ENCODE measurements at regions not wholly inside any gene's neighbourhood (a gene's known extent, or its start where the extent isn't known, plus 50 kb on each side); places are given as distances from the start of the nearest gene placed in this dataset.

- DNase-seq, result no peak
These were observed 500.9 kb upstream of the ARRDC3 start for GRCh38 chr5:91884036-91884435.

GRCh38 chr5:91875196-91875779 is 492.2 kb upstream of the ARRDC3 start:
- DNase-seq, result no peak

- DNase-seq, result no peak
These were observed 484.7 kb upstream of the ARRDC3 start for GRCh38 chr5:91867799-91868198.

- DNase-seq, result no peak
These were observed 482.8 kb upstream of the ARRDC3 start for GRCh38 chr5:91865915-91866314.

- DNase-seq, result no peak
These were observed 481.8 kb upstream of the ARRDC3 start for GRCh38 chr5:91864962-91865361.

DNA sequence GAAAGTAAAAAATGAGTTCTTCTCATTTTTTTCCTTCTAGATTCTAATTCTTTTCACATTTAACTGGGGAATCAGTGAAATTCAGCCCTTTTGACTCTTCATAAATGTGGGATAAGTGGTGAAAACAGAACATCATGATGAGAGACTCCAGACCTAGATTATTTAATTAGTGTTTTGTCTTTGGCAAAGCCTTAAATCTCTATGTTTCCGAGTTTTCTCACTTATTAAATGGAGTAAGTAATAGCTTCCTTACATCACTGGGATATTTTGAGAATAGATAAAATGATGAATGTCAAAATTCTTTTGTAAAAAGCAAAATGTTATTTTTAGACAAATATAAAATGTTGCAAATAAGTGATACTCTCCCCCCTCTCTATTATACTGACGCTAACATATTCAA is 468.6 kb upstream of the ARRDC3 start:
- no peak for DNase-seq

GRCh38 chr5:91850031-91850430 is 466.9 kb upstream of the ARRDC3 start:
- DNase-seq, result no peak

DNA sequence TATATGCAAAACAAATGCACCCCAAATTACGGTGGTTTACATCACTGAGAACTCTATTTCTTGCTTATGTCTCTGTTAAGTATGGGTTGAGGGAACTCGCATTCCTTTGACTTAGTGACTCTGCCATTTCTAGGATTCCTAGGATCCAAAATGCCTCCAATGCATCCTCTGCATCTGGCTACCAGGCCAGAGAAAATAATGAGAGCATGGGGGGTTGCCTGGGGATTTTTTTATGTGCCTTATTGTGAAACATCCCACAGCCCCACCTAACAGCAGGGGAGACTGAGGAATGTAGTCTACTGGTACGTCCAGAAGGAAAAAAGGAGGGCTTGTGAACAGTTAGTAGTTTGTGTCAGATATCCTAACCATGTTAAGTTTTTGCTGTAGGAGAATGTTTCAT is 466.0 kb upstream of the ARRDC3 start:
- DNase-seq, result no peak

GRCh38 chr5:91848453-91848852 is 465.3 kb upstream of the ARRDC3 start:
- no peak for DNase-seq

DNA sequence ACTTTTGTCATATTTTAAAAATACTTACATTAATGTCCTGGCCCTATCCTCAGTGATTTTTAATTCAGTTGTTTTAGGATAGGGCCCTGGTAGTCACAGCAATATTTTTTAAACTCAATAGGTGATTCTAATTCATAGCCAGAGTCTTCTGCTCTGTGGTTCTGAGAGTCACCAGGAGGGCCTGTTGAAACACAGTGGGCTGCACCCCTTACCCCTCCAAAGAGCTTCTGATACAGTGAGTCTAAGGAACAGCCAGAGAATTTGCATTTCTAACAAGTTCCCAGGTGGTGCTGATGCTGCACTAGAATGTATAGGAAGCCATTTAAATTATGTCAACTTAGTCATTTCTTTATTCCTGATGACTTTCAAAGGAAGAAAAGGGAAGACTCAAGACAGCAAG is 458.3 kb upstream of the ARRDC3 start:
- no peak for DNase-seq

DNA sequence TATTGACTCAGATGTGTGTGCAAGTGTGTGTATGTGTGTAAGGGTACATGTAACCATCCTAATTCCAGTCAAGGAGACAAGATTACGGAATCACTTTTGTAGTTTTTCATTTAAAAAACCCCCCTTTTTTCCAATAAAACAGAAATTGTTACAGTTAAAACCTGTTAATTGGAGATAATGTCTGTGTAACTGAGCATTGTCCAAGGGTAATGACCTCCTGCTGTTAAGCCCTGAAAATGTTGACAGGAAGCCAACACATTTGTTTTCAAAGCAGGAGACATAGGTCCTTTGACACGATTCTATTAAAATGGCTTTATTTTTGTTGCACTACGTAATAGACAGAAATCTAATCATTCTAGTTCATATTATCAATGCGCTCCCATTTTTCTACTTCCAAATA is 457.3 kb upstream of the ARRDC3 start:
- DNase-seq, result no peak

DNA sequence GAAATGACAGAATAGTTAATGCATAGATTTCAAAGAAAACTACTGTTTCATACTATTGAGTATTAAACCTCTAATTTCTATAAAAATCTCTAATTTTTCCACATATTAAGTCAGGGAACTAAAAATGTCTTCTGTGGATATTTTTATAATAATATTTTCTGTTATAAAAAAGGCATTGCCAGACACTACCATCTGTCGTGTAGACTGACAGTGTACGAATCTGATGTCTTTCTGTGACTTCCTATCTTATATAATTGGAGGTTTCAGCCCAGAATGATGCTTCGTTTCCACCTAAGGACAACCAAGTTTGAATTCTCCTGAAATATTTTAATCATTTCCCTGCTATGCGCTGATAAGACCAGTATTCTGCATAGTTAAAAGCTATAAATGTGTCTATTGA is 456.6 kb upstream of the ARRDC3 start:
- no peak for DNase-seq

DNA sequence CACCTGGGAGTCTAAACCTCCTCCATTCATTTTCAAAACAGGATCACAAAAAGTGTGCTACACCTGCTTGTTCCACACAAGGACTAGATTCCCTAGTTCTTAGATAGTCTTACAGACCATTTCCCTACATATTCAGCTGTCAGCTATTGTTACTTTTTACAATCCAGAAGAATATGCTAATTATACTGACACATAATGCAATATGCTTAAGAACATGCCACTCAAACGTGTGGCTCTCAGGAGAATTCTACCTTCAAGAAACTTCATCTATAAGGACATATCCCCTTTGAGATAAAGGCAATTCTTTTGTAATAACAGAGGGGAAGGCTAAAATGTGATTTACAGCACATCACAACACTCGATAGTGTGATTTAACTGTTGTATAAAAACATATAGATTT is 456.1 kb upstream of the ARRDC3 start:
- no peak for DNase-seq

GRCh38 chr5:91830361-91830953 is 447.3 kb upstream of the ARRDC3 start:
- DNase-seq, result no peak

DNA sequence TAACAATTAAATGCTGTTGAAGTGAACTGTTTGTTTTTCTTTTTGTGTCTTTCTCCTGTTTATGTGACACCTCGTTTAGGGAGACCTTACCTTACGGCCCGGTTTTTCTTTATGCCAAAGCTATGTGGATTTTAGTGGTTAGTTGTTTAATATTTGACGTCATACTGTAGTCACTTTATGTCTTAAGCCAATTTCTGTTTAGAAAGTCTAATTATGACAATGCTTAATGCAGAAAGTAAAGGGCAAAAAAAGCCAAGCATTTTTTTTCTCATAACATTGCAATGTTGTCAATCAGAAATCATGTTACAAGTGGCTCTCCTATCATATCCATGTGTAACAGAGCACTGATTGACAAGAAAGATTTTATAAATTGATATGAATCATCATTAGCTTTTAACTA is 442.5 kb upstream of the ARRDC3 start:
- DNase-seq, result no peak

DNA sequence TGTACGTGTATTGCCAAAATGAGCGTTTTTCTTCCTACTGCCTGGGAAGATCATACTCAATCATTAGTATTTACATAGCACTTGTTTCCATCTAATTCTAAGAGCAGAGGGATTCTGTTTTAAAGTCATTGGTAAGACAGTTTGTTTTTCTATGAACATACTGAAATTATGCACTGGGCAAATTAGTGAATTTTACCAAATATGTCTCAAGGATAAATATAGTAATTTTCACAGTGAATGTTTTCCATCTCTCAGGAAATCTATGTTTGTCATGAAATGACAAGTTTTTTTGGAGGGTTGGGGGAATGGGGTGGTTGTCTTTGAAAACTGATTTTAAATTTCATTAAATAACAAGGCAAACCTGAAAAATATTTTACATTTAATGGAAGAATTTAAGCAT is 441.3 kb upstream of the ARRDC3 start:
- DNase-seq, result no peak

DNA sequence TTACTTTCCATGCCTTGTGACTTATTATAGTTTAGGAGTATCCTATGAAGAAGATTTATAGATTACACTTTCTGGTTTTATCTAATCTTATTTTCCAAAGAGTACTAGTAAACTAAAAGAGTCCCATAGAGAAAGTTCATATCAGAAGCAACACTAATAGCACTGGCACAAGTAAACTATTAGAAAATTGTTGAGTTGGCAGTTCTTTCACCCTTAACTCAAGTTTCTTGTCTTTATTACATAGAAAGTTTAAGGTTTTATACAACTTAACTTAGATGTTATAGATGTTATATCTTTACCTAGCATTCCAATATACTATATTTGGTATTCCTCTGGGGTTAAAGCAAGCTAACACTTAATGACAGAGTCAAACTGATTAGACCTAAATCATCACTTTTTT is 437.8 kb upstream of the ARRDC3 start:
- no peak for DNase-seq

DNA sequence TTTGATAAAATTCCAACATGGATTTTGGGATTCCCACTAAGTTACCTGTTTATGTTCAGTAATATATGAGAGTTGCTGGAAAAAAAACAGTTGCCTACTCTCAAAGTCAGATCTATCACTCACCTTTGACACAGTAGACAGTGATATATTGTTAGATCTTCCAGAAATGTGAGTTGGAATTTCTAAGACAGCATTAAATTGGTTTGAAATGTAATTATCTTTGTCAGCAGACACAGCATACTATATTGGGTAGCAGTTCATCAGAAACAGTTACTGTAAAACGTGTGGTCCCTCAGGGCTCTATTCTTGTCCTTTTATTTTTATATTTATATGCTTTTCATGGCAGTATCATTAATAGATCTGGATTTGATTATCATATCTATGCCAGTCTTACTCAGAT is 433.6 kb upstream of the ARRDC3 start:
- no peak for DNase-seq

- no peak for DNase-seq
These were observed 414.5 kb upstream of the ARRDC3 start for GRCh38 chr5:91797576-91797975.

GRCh38 chr5:91794856-91795548 is 411.9 kb upstream of the ARRDC3 start:
- no peak for DNase-seq

DNA sequence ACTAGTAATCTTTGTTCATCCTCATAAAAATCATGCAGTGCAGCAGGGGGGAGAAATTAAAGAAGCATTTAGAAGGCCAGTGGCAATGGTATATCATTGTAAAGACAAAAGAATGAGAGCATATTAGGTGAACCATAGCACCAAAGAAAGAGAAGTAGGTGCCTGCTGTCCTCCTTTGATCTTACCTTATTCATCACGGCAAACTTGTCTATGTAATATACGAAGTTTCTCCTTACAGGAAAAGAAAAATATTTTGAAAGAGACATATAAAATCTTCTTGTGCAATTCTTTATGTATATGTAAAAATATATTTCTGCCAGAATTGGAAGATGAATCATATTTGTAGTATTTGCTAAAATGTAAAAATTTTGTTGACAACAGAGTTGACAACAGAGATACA is 411.3 kb upstream of the ARRDC3 start:
- no peak for DNase-seq

DNA sequence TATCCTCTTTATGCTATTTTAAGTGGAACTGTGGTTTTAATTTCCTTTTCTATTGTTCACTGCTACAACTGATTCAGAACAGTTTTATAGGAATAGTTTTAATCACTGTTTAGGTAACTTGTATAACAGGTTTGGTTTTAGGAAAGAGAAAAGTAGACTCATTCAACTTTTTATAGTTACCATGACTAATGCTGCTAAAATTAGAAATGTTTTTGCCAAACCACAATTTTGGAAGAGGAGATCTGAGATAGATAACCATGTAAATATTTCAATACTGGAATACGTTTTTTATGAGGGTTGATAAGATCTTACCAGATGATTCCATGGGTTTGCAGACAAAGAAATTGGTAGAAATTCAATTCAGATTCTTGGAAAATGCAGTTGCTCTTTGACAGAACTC is 404.6 kb upstream of the ARRDC3 start:
- DNase-seq, result no peak

DNA sequence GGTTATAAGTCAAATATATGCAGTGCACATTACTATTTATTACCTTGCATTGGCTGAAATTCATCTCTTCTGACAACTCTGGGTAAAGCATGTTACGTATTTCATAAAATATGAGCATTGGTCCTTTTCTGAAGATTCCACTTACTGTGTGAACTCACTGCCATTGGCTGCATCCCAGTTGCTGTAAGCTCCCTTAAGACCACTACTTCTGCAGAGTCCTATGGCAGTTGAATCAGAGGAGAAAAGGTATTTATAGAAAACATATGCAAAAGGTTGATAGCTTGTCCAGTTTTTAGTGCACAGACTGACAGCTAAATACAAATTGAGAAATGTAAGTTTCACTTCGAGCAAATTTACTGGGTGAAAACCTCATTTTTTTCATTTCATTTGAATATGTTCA is 394.6 kb upstream of the ARRDC3 start:
- DNase-seq, result no peak

DNA sequence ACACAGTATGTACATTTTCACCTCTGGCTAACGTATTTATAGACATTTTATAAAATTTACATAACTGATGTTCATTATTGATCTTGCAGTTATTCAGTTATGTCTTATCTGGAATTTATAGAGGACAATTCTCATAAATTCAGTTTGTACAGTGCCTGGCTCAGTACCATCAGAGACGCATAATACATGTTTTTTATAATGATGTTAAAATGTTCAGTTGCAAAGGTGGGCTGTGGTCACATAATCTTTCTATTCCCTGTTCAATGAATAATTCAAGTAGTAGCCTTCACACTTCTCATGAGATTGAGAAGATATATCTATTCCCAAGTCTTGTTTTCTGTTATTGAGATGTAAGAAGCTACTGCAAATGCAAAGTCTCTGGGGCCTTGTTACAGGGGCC is 393.1 kb upstream of the ARRDC3 start:
- no peak for DNase-seq
